Fibroblast of villous mesenchyme (primary cell): ENCODE measurements at regions not wholly inside any gene's neighbourhood (a gene's known extent, or its start where the extent isn't known, plus 50 kb on each side); places are given as distances from the start of the nearest gene placed in this dataset.

Source experiments
- DNase-seq: peaks from one replicate; pipeline ENCODE4 v3.0.0-alpha.2; 2010; ENCODE audit warnings: low read depth
- H3K4me3 ChIP-seq: 2 replicates; pipeline ENCODE4 v1.5.1; 2011; ENCODE audit warnings: low read depth, mild to moderate bottlenecking, low read length
- CTCF ChIP-seq: IDR thresholded peaks from 2 replicates; pipeline ENCODE4 v1.5.1; 2012; ENCODE audit warnings: low read depth, mild to moderate bottlenecking, low read length; ENCODE audit not compliant: insufficient read depth

GRCh38 chr12:34373926-34374325 lies 351.6 kb downstream of the ALG10 start:
- no peak overlapping the region for H3K4me3 ChIP-seq
- no peak for DNase-seq
- TF ChIP-seq CTCF, result no peak

- TF ChIP-seq CTCF, result no peak
- no peak overlapping the region for H3K4me3 ChIP-seq
- no peak for DNase-seq
Observed at GRCh38 chr12:34376133-34376799, 354.0 kb downstream of the ALG10 start.

- no peak for DNase-seq
Observed at GRCh38 chr12:34377243-34378035, 355.1 kb downstream of the ALG10 start.

GRCh38 chr12:34379142-34379541 lies 356.8 kb downstream of the ALG10 start:
- no peak for TF ChIP-seq CTCF
- no peak for DNase-seq

More at GRCh38 chr12:34377243-34378035, 355.1 kb downstream of the ALG10 start:
- no peak overlapping the region for H3K4me3 ChIP-seq
- TF ChIP-seq CTCF, result no peak

GRCh38 chr12:34384693-34385092 lies 362.4 kb downstream of the ALG10 start:
- no peak for TF ChIP-seq CTCF
- no peak overlapping the region for H3K4me3 ChIP-seq
- no peak for DNase-seq

More at GRCh38 chr12:34379142-34379541, 356.8 kb downstream of the ALG10 start:
- no peak overlapping the region for H3K4me3 ChIP-seq

GRCh38 chr12:34386016-34386415 lies 363.7 kb downstream of the ALG10 start:
- DNase-seq, result no peak
- no peak overlapping the region for H3K4me3 ChIP-seq
- no peak for TF ChIP-seq CTCF
